ENCODE measurements at regions not wholly inside any gene's neighbourhood (a gene's known extent, or its start where the extent isn't known, plus 50 kb on each side); places are given as distances from the start of the nearest gene placed in this dataset.

- WGBS, 2 donors, result 87 to 90% methylated on average over 2 of the region's 2 CpGs
- Histone ChIP-seq H3K27ac (no peak overlapping the region), H3K9me3 (no peaks in the 10 kb centered on the region), H3K36me3 (no peaks in the 10 kb centered on the region), H3K4me1 (no peaks in the 10 kb centered on the region), H3K4me3 (no peak overlapping the region), H3K27me3 (no peaks in the 10 kb centered on the region)
- DNase-seq, result no peak
- intact Hi-C loops (cut with DNase I), result no loop called here
- TF ChIP-seq POLR2A (IDR thresholded peaks at IDR 0.05) (no peak), CTCF (IDR thresholded peaks at IDR 0.05) (no peak)
Measured at GRCh38 chr5:129378961-129379360, 81.1 kb upstream of the ADAMTS19 start.

- WGBS, 2 donors, result 65% methylated on average over 4 of the region's 4 CpGs
- TF ChIP-seq POLR2A (IDR thresholded peaks at IDR 0.05) (no peak), CTCF (IDR thresholded peaks at IDR 0.05) (no peak)
- H3K27me3 ChIP-seq, result no peaks in the 10 kb centered on the region
- H3K9me3 ChIP-seq, result no peaks in the 10 kb centered on the region
- no peak overlapping the region for H3K4me3 ChIP-seq
- no peaks in the 10 kb centered on the region for H3K4me1 ChIP-seq
- no peak for DNase-seq
- no peak overlapping the region for H3K27ac ChIP-seq
- H3K36me3 ChIP-seq, result no peaks in the 10 kb centered on the region
- intact Hi-C loops (cut with DNase I), result no loop called here
Measured at GRCh38 chr5:129379406-129379805, 80.7 kb upstream of the ADAMTS19 start.

GRCh38 chr5:129382921-129383672 is 77.0 kb upstream of the ADAMTS19 start:
- intact Hi-C loops (cut with DNase I), result no loop called here
- no peaks in the 10 kb centered on the region for H3K36me3 ChIP-seq
- DNase-seq, result no peak
- TF ChIP-seq POLR2A (IDR thresholded peaks at IDR 0.05) (no peak), CTCF (IDR thresholded peaks at IDR 0.05) (no peak)
- no peaks in the 10 kb centered on the region for H3K4me1 ChIP-seq
- H3K27me3 ChIP-seq, result no peaks in the 10 kb centered on the region
- no peak overlapping the region for H3K4me3 ChIP-seq
- WGBS, 2 donors, result 11 to 50% methylated on average over 1 of the region's 1 CpG
- H3K9me3 ChIP-seq, result no peaks in the 10 kb centered on the region
- no peak overlapping the region for H3K27ac ChIP-seq

GRCh38 chr5:129384193-129384592 is 75.9 kb upstream of the ADAMTS19 start:
- WGBS, 2 donors, result 79 to 93% methylated on average over 4 of the region's 4 CpGs
- H3K36me3 ChIP-seq, result no peaks in the 10 kb centered on the region
- no peak overlapping the region for H3K4me3 ChIP-seq
- no peak for DNase-seq
- no peaks in the 10 kb centered on the region for H3K27me3 ChIP-seq
- no peaks in the 10 kb centered on the region for H3K4me1 ChIP-seq
- no peak overlapping the region for H3K27ac ChIP-seq
- TF ChIP-seq POLR2A (IDR thresholded peaks at IDR 0.05) (no peak), CTCF (IDR thresholded peaks at IDR 0.05) (no peak)
- intact Hi-C loops (cut with DNase I), result no loop called here
- no peaks in the 10 kb centered on the region for H3K9me3 ChIP-seq

- Histone ChIP-seq H3K9me3 (no peaks in the 10 kb centered on the region), H3K4me3 (no peak overlapping the region), H3K36me3 (no peaks in the 10 kb centered on the region), H3K27me3 (no peaks in the 10 kb centered on the region), H3K4me1 (no peaks in the 10 kb centered on the region), H3K27ac (no peak overlapping the region)
- intact Hi-C loops (cut with DNase I), result no loop called here
- 56 to 59% methylated on average over 1 of the region's 1 CpG for WGBS, 2 donors
- TF ChIP-seq POLR2A (IDR thresholded peaks at IDR 0.05) (no peak), CTCF (IDR thresholded peaks at IDR 0.05) (no peak)
- no peak for DNase-seq
Measured at GRCh38 chr5:129384736-129385135, 75.4 kb upstream of the ADAMTS19 start.
